HCT116 (cell line): ENCODE measurements at regions not wholly inside any gene's neighbourhood (a gene's known extent, or its start where the extent isn't known, plus 50 kb on each side); places are given as distances from the start of the nearest gene placed in this dataset.

ENCODE experiments used
- ATAC-seq: fragments of 200-7000 bp; cut with Tn5 transposase; 2 replicates; pipeline ENCODE4 v1.9.1; 2020; ENCODE audit warnings: mild to moderate bottlenecking, moderate library complexity
- BruUV-seq: library from RNA; stranded (reverse); fragments of 400-500 nt; replicated peaks from 2 replicates; lab custom pipeline; 2021; lab: Mats Ljungman, UMichigan
- CTCF ChIA-PET: fragments of 300-600 bp; sonication (Branson Sonifier 250); formaldehyde crosslinking; loops from one replicate; lab custom pipeline; 2021; ENCODE audit warnings: antibody characterized with exemption; lab: Charles Lee
- POLR2A ChIA-PET: fragments of 300-600, 350-600 bp; sonication (Branson Sonifier 250); formaldehyde crosslinking; loops from one replicate; lab custom pipeline; 2021; ENCODE audit warnings: antibody characterized with exemption; lab: Charles Lee
- RAD21 ChIA-PET, 2 experiments: fragments of 300-600 bp; sonication (Branson Sonifier 250); formaldehyde crosslinking; loops; one replicate each; lab custom pipeline; 2023; ENCODE audit warnings: low total read pairs in 2 of 2; ENCODE audit not compliant: uncharacterized antibody in 2 of 2, unreplicated experiment in 2 of 2, low non-redundant PET in 1 of 2; lab: Charles Lee
- DNase-seq: peaks from one replicate; pipeline ENCODE4 v3.0.0-alpha.2; 2010; ENCODE audit warnings: low read depth, low spot score
- H2AFZ ChIP-seq: fragments of 200-600 bp; shearing (Covaris generic), sonication (generic); 2 replicates; pipeline ENCODE4 v1.6.1; 2017; ENCODE audit warnings: low read depth, mixed run types, mixed read lengths, antibody characterized with exemption, low read length; ENCODE audit not compliant: poor library complexity, severe bottlenecking
- H3K27ac ChIP-seq: 2 replicates; pipeline ENCODE4 v1.5.1; 2012; ENCODE audit warnings: low read depth, low read length
- H3K27me3 ChIP-seq: fragments of 200-600 bp; sonication (generic); 2 replicates; pipeline ENCODE4 v1.6.1; 2016; ENCODE audit warnings: mixed run types, low read length, mixed read lengths; ENCODE audit not compliant: insufficient read depth
- H3K36me3 ChIP-seq, 2 experiments: fragments of 200-500 bp in 1 of 2; fragments of 200-600 bp in 1 of 2; sonication (Bioruptor generic) in 1 of 2; sonication (generic) in 1 of 2; 2 replicates each; pipeline versions ENCODE4 v1.5.1 to v1.6.1; 2014 to 2016; ENCODE audit warnings: low read length in 2 of 2, inconsistent platforms in 1 of 2, mixed read lengths in 1 of 2, mixed run types in 1 of 2; ENCODE audit not compliant: insufficient read depth in 2 of 2, control insufficient read depth in 1 of 2
- H3K4me1 ChIP-seq, 2 experiments: fragments of 200-600 bp in 1 of 2; sonication (generic) in 1 of 2; 2 replicates each; pipeline versions ENCODE4 v1.5.1 to v1.6.1; 2012 to 2017; ENCODE audit warnings: low read length in 2 of 2, inconsistent platforms in 1 of 2, mild to moderate bottlenecking in 1 of 2, mixed read lengths in 1 of 2, mixed run types in 1 of 2, moderate library complexity in 1 of 2; ENCODE audit not compliant: insufficient read depth in 2 of 2, control insufficient read depth in 1 of 2
- H3K4me2 ChIP-seq: fragments of 200-600 bp; sonication (generic); 2 replicates; pipeline ENCODE4 v1.6.1; 2017; ENCODE audit warnings: mixed run types, low read length, mixed read lengths
- H3K4me3 ChIP-seq, 2 experiments: fragments of 200-600 bp in 1 of 2; sonication (generic) in 1 of 2; replicated peaks in 1 of 2; 2 replicates each; pipeline ENCODE4 v1.5.1; 2011 to 2016; ENCODE audit warnings: low read length in 2 of 2, control low read depth in 1 of 2, low read depth in 1 of 2, mild to moderate bottlenecking in 1 of 2, mixed read lengths in 1 of 2, mixed run types in 1 of 2
- H3K79me2 ChIP-seq: fragments of 200-600 bp; sonication (generic); 2 replicates; pipeline ENCODE4 v1.6.1; 2017; ENCODE audit warnings: mild to moderate bottlenecking, mixed run types, low read length, moderate library complexity, mixed read lengths; ENCODE audit not compliant: insufficient read depth
- H3K9ac ChIP-seq: fragments of 200-600 bp; sonication (generic); 2 replicates; pipeline ENCODE4 v1.6.1; 2016; ENCODE audit warnings: low read length, mixed read lengths
- H3K9me2 ChIP-seq: fragments of 200-600 bp; sonication (generic), shearing (Covaris generic); 2 replicates; pipeline ENCODE4 v1.6.1; 2017; ENCODE audit warnings: mixed run types, mild to moderate bottlenecking, moderate library complexity; ENCODE audit not compliant: insufficient read depth
- H3K9me3 ChIP-seq, 2 experiments: fragments of 200-500 bp in 1 of 2; fragments of 200-600 bp in 1 of 2; sonication (Bioruptor generic) in 1 of 2; sonication (generic) in 1 of 2; 2 replicates each; pipeline ENCODE4 v1.6.1; 2014 to 2017; ENCODE audit warnings: low read length in 2 of 2, mixed read lengths in 2 of 2, inconsistent platforms in 1 of 2, low read depth in 1 of 2, mild to moderate bottlenecking in 1 of 2, mixed run types in 1 of 2, moderate library complexity in 1 of 2; ENCODE audit not compliant: control insufficient read depth in 1 of 2, insufficient read depth in 1 of 2
- H4K20me1 ChIP-seq: fragments of 200-600 bp; sonication (generic), shearing (Covaris generic); 2 replicates; pipeline ENCODE4 v1.6.1; 2017; ENCODE audit warnings: mixed run types, mild to moderate bottlenecking, moderate library complexity; ENCODE audit not compliant: insufficient read depth
- CEBPB ChIP-seq: IDR thresholded peaks from 2 replicates; pipeline ENCODE4 v1.6.1; 2012; ENCODE audit warnings: low read depth
- ELF1 ChIP-seq: IDR thresholded peaks from 2 replicates; pipeline ENCODE4 v1.6.1; 2012; ENCODE audit warnings: low read depth, borderline replicate concordance
- EZH2 ChIP-seq: fragments of 200-600 bp; sonication (generic); IDR thresholded peaks from 2 replicates; pipeline ENCODE4 v1.6.1; 2017; ENCODE audit warnings: antibody characterized with exemption, mixed run types
- EZH2phosphoT487 ChIP-seq: fragments of 200-600 bp; IDR thresholded peaks from 2 replicates; pipeline ENCODE4 v1.6.1; 2018; ENCODE audit warnings: antibody characterized with exemption, borderline replicate concordance
- FOSL1 ChIP-seq: IDR thresholded peaks from 2 replicates; pipeline ENCODE4 v1.6.1; 2012; ENCODE audit warnings: low read depth
- POLR2A ChIP-seq: IDR thresholded peaks from 2 replicates; pipeline ENCODE4 v1.7.0; 2011; ENCODE audit warnings: borderline replicate concordance; ENCODE audit not compliant: insufficient read depth, insufficient read length; ENCODE audit errors: extremely low read depth
- POLR2AphosphoS5 ChIP-seq: IDR thresholded peaks from 2 replicates; pipeline ENCODE4 v1.6.1; 2011; ENCODE audit warnings: mild to moderate bottlenecking, low read depth, low read length, moderate library complexity
- RAD21 ChIP-seq: IDR thresholded peaks from 2 replicates; pipeline ENCODE4 v1.6.1; 2012; ENCODE audit warnings: low read depth, mild to moderate bottlenecking
- SIN3A ChIP-seq: IDR thresholded peaks from 2 replicates; pipeline ENCODE4 v1.6.1; 2012; ENCODE audit warnings: low read depth
- SP1 ChIP-seq: IDR thresholded peaks from 2 replicates; pipeline ENCODE4 v1.6.1; 2012; ENCODE audit warnings: low read depth
- TCF7L2 ChIP-seq: IDR thresholded peaks from 2 replicates; pipeline ENCODE4 v1.7.0; 2011; ENCODE audit warnings: borderline replicate concordance, inconsistent platforms; ENCODE audit not compliant: insufficient read depth, insufficient read length; ENCODE audit errors: extremely low read depth
- ZFX ChIP-seq: fragments of 450-650 bp; IDR thresholded peaks from 2 replicates; pipeline ENCODE4 v1.6.1; 2017
- ZNF274 ChIP-seq: fragments of 200-500 bp; sonication (Bioruptor generic); IDR thresholded peaks from 2 replicates; pipeline ENCODE4 v1.6.1; 2014; ENCODE audit warnings: mild to moderate bottlenecking, low read depth, low read length, inconsistent platforms
- intact Hi-C: fragments of 100-400 bp; cut with micrococcal nuclease; formaldehyde crosslinking; loops from 2 replicates; pipeline ENCODE4 v1.10.0; 2022
- TF ChIP-seq, protein P1 (sequence below), 3 experiments: fragments of 200-600 bp in 1 of 3; sonication (generic) in 1 of 3; IDR thresholded peaks in 2 of 3; conservative IDR thresholded peaks in 1 of 3; 2 replicates each; pipeline ENCODE4 v1.5.1; 2012 to 2017; ENCODE audit warnings: low read depth in 2 of 3, low read length in 2 of 3, antibody characterized with exemption in 1 of 3, borderline replicate concordance in 1 of 3, control low read depth in 1 of 3, mild to moderate bottlenecking in 1 of 3, mixed read lengths in 1 of 3, mixed run types in 1 of 3, moderate library complexity in 1 of 3; ENCODE audit not compliant: insufficient read depth in 1 of 3
- TF ChIP-seq, protein P2 (sequence below): IDR thresholded peaks from 2 replicates; pipeline ENCODE4 v1.6.1; 2011; ENCODE audit warnings: mild to moderate bottlenecking, low read length, moderate library complexity; ENCODE audit not compliant: insufficient replicate concordance; ENCODE audit errors: extremely low read depth
- TF ChIP-seq, protein P3 (sequence below): IDR thresholded peaks from 2 replicates; pipeline ENCODE4 v1.6.1; 2012; ENCODE audit warnings: low read depth
- TF ChIP-seq, protein P4 (sequence below): IDR thresholded peaks from 2 replicates; pipeline ENCODE4 v1.6.1; 2012
- TF ChIP-seq, protein P5 (sequence below): IDR thresholded peaks from 2 replicates; pipeline ENCODE4 v1.6.1; 2012

DNA sequence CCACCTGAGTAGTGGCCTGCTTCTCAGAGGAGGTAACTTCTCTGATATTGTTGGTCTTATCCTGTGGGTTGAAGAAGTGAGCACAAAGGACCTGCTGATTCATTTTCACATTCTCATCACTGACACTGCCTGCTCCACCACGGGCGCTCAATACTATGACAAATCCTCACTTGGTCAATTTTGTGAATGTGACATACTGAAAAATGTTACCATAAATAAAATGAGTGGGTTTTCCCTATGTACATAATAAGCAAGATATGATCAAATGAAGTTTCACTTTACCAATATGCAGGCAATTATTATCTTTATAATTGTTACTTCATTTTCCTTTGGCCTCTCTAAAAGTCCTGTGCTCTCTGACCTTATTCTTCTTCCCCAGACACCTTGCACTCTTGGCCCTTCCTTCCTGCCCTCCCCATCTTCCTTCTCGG lies 71.5 kb upstream of the RIPOR2 start:
- no peak for ATAC-seq

More for the DNA sequence above, 71.5 kb upstream of the RIPOR2 start:
- H3K9me2 ChIP-seq = no peaks in the 10 kb centered on the region
- no peak for TF ChIP-seq POLR2A
- TF ChIP-seq, protein P1, sequence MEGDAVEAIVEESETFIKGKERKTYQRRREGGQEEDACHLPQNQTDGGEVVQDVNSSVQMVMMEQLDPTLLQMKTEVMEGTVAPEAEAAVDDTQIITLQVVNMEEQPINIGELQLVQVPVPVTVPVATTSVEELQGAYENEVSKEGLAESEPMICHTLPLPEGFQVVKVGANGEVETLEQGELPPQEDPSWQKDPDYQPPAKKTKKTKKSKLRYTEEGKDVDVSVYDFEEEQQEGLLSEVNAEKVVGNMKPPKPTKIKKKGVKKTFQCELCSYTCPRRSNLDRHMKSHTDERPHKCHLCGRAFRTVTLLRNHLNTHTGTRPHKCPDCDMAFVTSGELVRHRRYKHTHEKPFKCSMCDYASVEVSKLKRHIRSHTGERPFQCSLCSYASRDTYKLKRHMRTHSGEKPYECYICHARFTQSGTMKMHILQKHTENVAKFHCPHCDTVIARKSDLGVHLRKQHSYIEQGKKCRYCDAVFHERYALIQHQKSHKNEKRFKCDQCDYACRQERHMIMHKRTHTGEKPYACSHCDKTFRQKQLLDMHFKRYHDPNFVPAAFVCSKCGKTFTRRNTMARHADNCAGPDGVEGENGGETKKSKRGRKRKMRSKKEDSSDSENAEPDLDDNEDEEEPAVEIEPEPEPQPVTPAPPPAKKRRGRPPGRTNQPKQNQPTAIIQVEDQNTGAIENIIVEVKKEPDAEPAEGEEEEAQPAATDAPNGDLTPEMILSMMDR (IDR thresholded peaks at IDR 0.05 in 2 of 3, conservative IDR thresholded peaks at IDR 0.05 in 1 of 3; ENCODE audit: borderline replicate concordance in 1 of 3, insufficient read depth in 1 of 3, low read depth in 2 of 3, low read length in 2 of 3) = no peak
- TF ChIP-seq ELF1 = no peak
- TF ChIP-seq, protein P2, sequence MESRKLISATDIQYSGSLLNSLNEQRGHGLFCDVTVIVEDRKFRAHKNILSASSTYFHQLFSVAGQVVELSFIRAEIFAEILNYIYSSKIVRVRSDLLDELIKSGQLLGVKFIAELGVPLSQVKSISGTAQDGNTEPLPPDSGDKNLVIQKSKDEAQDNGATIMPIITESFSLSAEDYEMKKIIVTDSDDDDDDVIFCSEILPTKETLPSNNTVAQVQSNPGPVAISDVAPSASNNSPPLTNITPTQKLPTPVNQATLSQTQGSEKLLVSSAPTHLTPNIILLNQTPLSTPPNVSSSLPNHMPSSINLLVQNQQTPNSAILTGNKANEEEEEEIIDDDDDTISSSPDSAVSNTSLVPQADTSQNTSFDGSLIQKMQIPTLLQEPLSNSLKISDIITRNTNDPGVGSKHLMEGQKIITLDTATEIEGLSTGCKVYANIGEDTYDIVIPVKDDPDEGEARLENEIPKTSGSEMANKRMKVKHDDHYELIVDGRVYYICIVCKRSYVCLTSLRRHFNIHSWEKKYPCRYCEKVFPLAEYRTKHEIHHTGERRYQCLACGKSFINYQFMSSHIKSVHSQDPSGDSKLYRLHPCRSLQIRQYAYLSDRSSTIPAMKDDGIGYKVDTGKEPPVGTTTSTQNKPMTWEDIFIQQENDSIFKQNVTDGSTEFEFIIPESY = no peak
- no peak for TF ChIP-seq EZH2
- TF ChIP-seq SP1 = no peak
- TF ChIP-seq FOSL1 = no peak
- no peak for TF ChIP-seq TCF7L2
- no peak for TF ChIP-seq POLR2AphosphoS5
- TF ChIP-seq, protein P3, sequence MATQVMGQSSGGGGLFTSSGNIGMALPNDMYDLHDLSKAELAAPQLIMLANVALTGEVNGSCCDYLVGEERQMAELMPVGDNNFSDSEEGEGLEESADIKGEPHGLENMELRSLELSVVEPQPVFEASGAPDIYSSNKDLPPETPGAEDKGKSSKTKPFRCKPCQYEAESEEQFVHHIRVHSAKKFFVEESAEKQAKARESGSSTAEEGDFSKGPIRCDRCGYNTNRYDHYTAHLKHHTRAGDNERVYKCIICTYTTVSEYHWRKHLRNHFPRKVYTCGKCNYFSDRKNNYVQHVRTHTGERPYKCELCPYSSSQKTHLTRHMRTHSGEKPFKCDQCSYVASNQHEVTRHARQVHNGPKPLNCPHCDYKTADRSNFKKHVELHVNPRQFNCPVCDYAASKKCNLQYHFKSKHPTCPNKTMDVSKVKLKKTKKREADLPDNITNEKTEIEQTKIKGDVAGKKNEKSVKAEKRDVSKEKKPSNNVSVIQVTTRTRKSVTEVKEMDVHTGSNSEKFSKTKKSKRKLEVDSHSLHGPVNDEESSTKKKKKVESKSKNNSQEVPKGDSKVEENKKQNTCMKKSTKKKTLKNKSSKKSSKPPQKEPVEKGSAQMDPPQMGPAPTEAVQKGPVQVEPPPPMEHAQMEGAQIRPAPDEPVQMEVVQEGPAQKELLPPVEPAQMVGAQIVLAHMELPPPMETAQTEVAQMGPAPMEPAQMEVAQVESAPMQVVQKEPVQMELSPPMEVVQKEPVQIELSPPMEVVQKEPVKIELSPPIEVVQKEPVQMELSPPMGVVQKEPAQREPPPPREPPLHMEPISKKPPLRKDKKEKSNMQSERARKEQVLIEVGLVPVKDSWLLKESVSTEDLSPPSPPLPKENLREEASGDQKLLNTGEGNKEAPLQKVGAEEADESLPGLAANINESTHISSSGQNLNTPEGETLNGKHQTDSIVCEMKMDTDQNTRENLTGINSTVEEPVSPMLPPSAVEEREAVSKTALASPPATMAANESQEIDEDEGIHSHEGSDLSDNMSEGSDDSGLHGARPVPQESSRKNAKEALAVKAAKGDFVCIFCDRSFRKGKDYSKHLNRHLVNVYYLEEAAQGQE = no peak
- TF ChIP-seq EZH2phosphoT487 = no peak
- no peak for TF ChIP-seq SIN3A
- TF ChIP-seq, protein P4, sequence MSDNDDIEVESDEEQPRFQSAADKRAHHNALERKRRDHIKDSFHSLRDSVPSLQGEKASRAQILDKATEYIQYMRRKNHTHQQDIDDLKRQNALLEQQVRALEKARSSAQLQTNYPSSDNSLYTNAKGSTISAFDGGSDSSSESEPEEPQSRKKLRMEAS = no peak
- no peak for TF ChIP-seq ZFX
- TF ChIP-seq RAD21 = no peak
- TF ChIP-seq, protein P5, sequence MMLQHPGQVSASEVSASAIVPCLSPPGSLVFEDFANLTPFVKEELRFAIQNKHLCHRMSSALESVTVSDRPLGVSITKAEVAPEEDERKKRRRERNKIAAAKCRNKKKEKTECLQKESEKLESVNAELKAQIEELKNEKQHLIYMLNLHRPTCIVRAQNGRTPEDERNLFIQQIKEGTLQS = no peak
- no peak for TF ChIP-seq ZNF274
- no peak for TF ChIP-seq CEBPB
- no TSS peak for BruUV-seq
- H3K9me3 ChIP-seq = no peaks in the 10 kb centered on the region
- H2AFZ ChIP-seq = no peak overlapping the region
- CTCF ChIA-PET = interaction anchor here (0.9 to 2.1 kb wide), 2 partner anchors 11 to 15 kb away, joined by 5 to 10 read pairs; no protein-coding TSS in a partner anchor
- no peaks in the 10 kb centered on the region for H3K27me3 ChIP-seq
- RAD21 ChIA-PET = no interaction called here
- POLR2A ChIA-PET = no interaction called here
- intact Hi-C loops = no loop called here
- no peaks in the 10 kb centered on the region for H3K79me2 ChIP-seq
- no peak overlapping the region for H3K27ac ChIP-seq
- peaks cover 7 to 12% of the 10 kb centered on the region in 2 experiments; a peak in 3 of 4 replicates for H3K4me1 ChIP-seq
- no peak for DNase-seq
- no peaks in the 10 kb centered on the region for H4K20me1 ChIP-seq
- H3K4me3 ChIP-seq = no peak overlapping the region
- H3K4me2 ChIP-seq = no peak overlapping the region
- no peak overlapping the region for H3K9ac ChIP-seq
- no peaks in the 10 kb centered on the region for H3K36me3 ChIP-seq
